Activated naive CD8-positive, alpha-beta T cell treated with anti-CD3 and anti-CD28 coated beads, Interleukin-2, amount 50 U/mL, for 24 hours (primary cell): ENCODE measurements at regions not wholly inside any gene's neighbourhood (a gene's known extent, or its start where the extent isn't known, plus 50 kb on each side); places are given as distances from the start of the nearest gene placed in this dataset.
"Not testable (repeated sequence)": the region's sequence is repeated elsewhere in the genome, so short reads cannot be mapped to it uniquely, and the experiment has no call there.

Experiments used
- ATAC-seq: fragments of 150-1000 bp; cut with Tn5 transposase; one replicate; pipeline ENCODE4 v1.10.0; 2021
- DNase-seq: peaks from one replicate; pipeline ENCODE4 v3.0.0; 2021
- H3K27ac Mint-ChIP-seq: one replicate; pipeline ENCODE4 v1.8.0; 2021; ENCODE audit warnings: mild to moderate bottlenecking, mixed read lengths
- H3K27me3 Mint-ChIP-seq: one replicate; pipeline ENCODE4 v1.8.0; 2021; ENCODE audit warnings: mixed read lengths
- H3K36me3 Mint-ChIP-seq: one replicate; pipeline ENCODE4 v1.8.0; 2021; ENCODE audit warnings: low read depth, mixed read lengths
- H3K4me1 Mint-ChIP-seq: one replicate; pipeline ENCODE4 v1.8.0; 2021; ENCODE audit warnings: mixed read lengths
- H3K4me3 Mint-ChIP-seq: one replicate; pipeline ENCODE4 v1.8.0; 2021; ENCODE audit warnings: mild to moderate bottlenecking, moderate library complexity, mixed read lengths
- H3K9me3 Mint-ChIP-seq: one replicate; pipeline ENCODE4 v1.8.0; 2021; ENCODE audit warnings: mixed read lengths

DNA sequence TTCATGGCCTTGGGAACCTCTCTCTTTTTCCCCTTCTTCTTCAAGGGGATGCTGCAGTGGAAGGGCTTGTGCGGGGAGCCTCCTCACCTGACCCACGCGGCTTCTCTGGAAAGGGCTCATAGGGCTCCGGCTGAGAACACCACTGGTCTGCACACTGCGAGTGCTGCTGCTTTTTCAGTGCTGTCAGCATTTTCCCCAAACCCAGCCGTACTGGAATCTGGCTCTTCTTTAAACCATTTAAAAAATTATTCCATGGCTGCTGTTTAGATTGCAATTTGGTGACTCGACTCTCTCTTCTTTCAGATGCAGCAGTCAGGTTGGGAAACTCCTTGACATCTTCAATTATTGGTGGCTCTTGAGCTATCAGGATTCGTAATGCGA is 272.6 kb upstream of the DSEL start:
- DNase-seq (no peak), ATAC-seq (no peak)
- Mint-ChIP-seq H3K27ac (no peak overlapping the region), H3K9me3 (no peaks in the 10 kb centered on the region), H3K4me3 (no peak overlapping the region), H3K4me1 (no peaks in the 10 kb centered on the region), H3K27me3 (peaks cover 2% of the 10 kb centered on the region), H3K36me3 (no peaks in the 10 kb centered on the region)

DNA sequence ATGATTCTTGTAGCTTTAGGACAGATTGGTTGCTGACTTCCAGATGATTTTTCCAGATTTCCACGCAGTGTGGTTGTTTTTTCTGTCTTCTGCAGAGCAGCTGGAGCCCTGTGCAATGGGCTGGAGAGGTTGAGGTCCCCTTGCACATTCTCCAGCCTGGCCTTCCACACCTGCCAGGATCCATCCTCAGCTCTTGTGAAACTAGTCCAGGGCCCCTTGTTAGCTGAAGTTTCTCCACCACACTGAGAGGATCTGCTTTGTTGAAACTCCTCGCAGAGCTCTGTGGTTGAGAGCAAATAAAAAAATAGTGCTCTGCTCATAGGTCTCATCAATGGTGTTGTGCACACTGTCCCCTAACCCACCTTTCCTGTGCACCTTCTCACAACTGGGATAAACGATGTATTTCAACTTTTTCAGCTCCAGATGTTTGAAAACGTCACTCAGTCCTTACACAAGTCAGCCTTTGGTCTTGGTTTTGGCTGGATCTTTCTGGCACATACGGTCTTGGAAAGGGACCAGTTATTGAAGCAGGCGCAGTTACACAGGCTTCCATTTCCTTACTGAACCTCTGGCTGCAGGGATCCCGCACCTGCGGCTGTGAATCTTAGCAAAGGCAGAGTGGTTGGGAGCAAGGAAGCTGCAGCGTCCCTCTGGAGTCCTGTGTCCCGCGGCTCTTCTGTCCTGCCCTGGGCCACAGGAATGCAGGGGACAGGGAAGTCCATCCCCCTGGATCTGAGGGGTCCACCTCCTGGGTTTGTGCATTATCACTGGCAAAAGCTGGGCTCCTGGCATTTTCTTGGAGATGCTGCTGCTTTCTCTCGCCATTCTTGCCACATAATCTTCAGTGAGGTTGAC is 272.0 kb upstream of the DSEL start:
- Mint-ChIP-seq H3K36me3 (no peaks in the 10 kb centered on the region), H3K27ac (no peak overlapping the region), H3K4me3 (no peak overlapping the region), H3K27me3 (peaks cover 4% of the 10 kb centered on the region), H3K9me3 (no peaks in the 10 kb centered on the region), H3K4me1 (peaks cover 3% of the 10 kb centered on the region)
- no peak for DNase-seq
- ATAC-seq, result no peak

DNA sequence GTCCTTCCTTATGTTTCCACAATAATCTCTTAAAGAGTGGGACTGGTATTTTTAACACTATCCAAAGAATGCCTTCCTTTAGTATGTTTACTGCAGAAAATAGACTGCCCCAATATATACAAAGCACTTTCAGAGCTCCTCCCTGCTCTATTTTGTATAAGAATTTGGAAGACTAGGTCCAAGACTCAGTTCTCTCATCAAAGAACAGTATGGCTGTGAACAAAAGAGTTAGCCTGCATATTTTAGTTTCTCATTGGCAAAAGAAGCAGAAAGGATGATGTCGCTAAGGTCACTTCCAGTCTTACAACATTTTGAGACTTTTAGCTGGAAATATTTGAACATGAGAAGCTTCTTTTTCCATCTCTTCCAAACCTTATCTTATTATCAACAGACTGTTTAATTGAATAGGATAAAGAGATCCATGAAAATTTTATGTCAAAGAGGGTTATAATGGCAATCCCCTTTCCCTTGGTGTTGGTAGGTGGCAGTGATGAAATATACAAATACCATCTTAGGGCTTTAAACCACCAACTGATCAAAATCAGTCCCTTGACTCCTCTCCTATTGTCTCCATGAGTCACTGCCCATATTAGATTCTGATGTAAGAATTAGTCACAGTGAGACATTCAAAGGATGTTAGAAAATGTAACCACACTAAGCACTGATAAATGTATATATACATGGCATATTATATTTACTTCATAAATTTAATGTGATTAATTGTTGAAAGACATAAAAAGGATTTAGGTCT is 266.9 kb upstream of the DSEL start:
- no peak overlapping the region for H3K27ac Mint-ChIP-seq
- peaks cover 4% of the 10 kb centered on the region for H3K27me3 Mint-ChIP-seq
- no peak overlapping the region for H3K4me3 Mint-ChIP-seq
- DNase-seq (no peak), ATAC-seq (peak; percentile 96)
- H3K9me3 Mint-ChIP-seq, result no peaks in the 10 kb centered on the region
- H3K4me1 Mint-ChIP-seq, result peaks cover 11% of the 10 kb centered on the region
- no peaks in the 10 kb centered on the region for H3K36me3 Mint-ChIP-seq

DNA sequence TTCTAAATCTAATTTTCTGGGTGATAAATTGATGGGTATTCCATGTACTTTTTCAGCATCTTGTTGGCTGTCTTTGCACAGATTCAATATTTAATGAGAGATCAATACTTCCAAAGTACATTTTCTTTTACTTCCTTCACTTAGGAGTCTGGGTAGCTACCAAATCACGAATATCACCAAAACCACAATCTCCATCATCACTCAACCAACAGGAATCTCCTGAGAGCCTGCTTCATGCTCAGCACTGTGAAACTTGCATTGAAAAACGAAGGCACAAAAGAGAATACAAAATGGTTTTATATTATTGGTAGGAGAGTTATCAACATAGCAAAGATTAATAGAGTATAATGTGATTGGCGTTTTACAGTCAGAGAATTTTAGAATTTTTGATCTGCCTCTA is 261.5 kb upstream of the DSEL start:
- H3K27me3 Mint-ChIP-seq, result no peaks in the 10 kb centered on the region
- H3K9me3 Mint-ChIP-seq, result no peaks in the 10 kb centered on the region
- H3K27ac Mint-ChIP-seq, result no peak overlapping the region
- no peak overlapping the region for H3K4me3 Mint-ChIP-seq
- no peak for ATAC-seq
- peaks cover 4% of the 10 kb centered on the region for H3K4me1 Mint-ChIP-seq
- DNase-seq, result no peak
- no peaks in the 10 kb centered on the region for H3K36me3 Mint-ChIP-seq

DNA sequence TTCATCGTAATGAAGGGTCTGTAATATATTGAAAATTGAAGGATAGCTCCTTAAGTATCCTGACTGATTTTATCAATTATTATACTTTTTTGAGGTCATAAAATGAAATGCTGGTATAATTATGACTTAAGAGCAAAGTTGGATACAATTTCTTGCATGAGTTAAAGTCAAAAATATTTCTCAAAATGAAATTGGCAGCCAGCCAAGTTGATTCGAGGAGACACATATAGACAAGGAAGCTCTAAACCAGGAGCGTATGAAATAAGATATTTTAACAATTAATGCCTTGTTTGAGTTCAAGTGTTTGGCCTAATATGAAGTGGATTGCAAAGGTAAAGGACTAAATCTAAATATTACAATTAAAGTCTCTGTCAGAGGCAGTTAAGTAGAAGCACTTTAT is 260.4 kb upstream of the DSEL start:
- Mint-ChIP-seq H3K36me3 (no peaks in the 10 kb centered on the region), H3K4me3 (no peak overlapping the region)

DNA sequence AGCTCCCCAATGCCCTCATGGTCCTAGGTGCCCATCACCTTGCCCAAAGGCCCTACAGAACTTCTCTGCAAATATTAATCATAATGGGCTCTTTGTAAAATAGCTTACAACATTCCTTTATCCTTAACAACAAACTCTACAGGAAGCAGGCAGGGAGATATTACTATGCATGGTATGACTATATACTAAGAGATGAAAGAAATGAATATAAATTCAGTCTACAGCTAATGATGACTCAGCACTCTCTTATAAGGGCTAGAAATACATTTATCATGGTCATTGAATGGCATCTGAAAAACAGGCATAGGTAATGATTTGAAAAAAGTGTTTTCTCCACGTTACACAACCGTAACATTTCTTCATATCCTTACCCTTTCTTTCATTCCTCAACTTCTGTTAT is 254.8 kb upstream of the DSEL start:
- Mint-ChIP-seq H3K27me3 (peaks cover 4% of the 10 kb centered on the region), H3K36me3 (no peaks in the 10 kb centered on the region), H3K4me3 (no peak overlapping the region), H3K4me1 (no peaks in the 10 kb centered on the region), H3K27ac (no peak overlapping the region), H3K9me3 (no peaks in the 10 kb centered on the region)
- no peak for ATAC-seq
- DNase-seq, result no peak

More for the DNA sequence above, 260.4 kb upstream of the DSEL start:
- ATAC-seq (no peak), DNase-seq (no peak)
- Mint-ChIP-seq H3K9me3 (no peaks in the 10 kb centered on the region), H3K27me3 (peaks cover 2% of the 10 kb centered on the region), H3K4me1 (peaks cover 4% of the 10 kb centered on the region), H3K27ac (no peak overlapping the region)

DNA sequence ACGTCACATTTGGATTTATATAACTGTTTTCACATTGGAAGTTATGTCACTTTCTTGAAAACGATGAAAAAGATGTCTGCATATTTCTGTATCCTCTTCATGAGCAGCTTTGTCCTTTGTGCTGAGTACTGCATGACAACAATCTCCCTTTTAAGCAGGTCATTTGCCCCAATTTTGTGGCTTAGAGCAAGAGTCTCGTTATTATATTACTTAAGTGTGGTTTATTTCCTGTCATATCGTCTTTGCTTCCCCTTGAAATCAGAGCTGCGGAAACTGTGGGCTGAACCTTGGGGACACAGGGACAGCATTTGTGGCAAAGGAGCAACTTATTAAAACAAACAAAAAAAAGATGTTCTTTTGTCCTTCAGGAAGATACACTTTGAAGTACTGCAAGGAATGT is 254.0 kb upstream of the DSEL start:
- H3K27ac Mint-ChIP-seq, result no peak overlapping the region
- DNase-seq, result no peak
- no peak for ATAC-seq

DNA sequence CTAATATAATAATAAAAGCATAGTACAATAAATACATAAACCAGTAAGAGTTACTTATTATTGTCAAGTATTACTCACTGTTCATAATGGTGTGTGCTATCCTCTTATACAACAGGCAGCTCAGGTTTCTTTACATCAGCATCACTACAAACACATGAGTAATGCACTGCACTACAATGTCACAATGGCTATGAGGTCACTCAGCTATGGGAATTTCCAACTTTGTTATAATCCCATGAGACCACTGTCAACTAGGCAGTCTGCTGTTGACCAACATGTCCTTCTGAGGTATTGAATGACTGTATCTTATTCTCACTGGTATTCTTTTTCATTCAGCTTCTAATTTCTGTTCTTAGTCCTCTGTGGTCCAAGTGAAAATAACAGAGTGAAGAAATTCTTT is 250.4 kb upstream of the DSEL start:
- ATAC-seq (no peak), DNase-seq (no peak)
- Mint-ChIP-seq H3K27me3 (peaks cover 2% of the 10 kb centered on the region), H3K4me1 (no peaks in the 10 kb centered on the region), H3K36me3 (no peaks in the 10 kb centered on the region), H3K27ac (no peak overlapping the region), H3K4me3 (no peak overlapping the region), H3K9me3 (no peaks in the 10 kb centered on the region)

More for the DNA sequence above, 254.0 kb upstream of the DSEL start:
- no peak overlapping the region for H3K4me3 Mint-ChIP-seq
- H3K27me3 Mint-ChIP-seq, result peaks cover 4% of the 10 kb centered on the region
- H3K9me3 Mint-ChIP-seq, result no peaks in the 10 kb centered on the region
- no peaks in the 10 kb centered on the region for H3K4me1 Mint-ChIP-seq
- no peaks in the 10 kb centered on the region for H3K36me3 Mint-ChIP-seq

DNA sequence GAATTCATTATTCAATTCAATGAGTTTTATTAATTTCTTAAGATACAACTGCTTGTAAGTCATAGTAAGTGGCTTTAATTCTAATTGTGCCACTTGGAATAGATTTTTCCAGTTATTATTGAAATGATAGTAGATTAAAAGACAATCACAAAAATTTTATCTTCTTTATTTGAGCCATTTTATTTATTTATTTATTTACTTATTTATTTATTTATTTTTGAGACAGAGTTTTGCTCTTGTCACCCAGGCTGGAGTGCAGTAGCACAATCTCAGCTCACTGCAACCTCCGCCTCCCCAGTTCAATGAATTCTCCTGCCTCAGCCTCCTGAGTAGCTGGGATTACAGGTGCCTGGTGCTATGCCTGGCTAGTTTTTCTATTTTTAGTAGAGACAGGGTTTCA is 235.7 kb upstream of the DSEL start:
- not testable (repeated sequence) for H3K9me3 Mint-ChIP-seq, H3K4me1 Mint-ChIP-seq, ATAC-seq, DNase-seq, H3K36me3 Mint-ChIP-seq, H3K4me3 Mint-ChIP-seq, H3K27ac Mint-ChIP-seq, H3K27me3 Mint-ChIP-seq

DNA sequence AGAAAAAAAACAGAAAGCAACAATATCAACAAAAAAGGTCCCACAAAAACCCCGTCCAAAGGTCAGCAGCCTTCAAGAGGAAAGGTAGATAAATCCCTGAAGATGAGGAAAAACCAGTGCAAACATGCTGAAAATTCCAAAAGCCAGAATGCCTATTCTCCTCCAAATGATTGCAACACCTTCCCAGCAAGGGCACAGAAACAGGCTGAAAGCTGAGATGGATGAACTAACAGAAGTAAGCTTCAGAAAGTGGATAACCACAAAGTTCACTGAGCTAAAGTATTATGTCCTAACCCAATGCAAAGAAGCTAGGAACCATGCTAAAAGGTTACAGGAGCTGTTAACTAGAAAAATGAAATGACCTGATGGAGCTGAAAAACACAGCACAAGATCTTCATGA is 226.4 kb upstream of the DSEL start:
- Mint-ChIP-seq H3K27ac (no peak overlapping the region), H3K4me3 (no peak overlapping the region), H3K4me1 (no peaks in the 10 kb centered on the region), H3K9me3 (peaks cover 31% of the 10 kb centered on the region), H3K36me3 (no peaks in the 10 kb centered on the region), H3K27me3 (no peaks in the 10 kb centered on the region)
- no peak for ATAC-seq
- DNase-seq, result no peak

DNA sequence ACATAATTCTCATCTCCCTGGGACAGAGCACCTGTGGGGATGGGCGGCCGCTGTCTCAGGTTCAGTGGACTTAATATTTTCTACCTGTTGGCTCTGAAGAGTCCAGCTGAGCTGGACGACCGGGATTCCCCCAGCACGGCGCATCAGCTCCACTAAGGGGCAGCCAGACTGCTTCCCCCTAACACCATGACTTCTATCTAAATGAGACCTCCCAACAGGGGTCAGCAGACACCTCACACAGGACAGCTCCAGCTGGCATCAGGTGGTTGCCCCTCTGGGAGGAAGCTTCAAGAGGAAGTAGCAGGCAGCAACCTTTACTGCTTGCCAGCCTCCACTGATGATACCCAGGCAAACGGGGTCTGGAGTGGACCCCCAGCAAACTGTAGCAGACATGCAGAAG is 226.0 kb upstream of the DSEL start:
- Mint-ChIP-seq H3K9me3 (peaks cover 30% of the 10 kb centered on the region), H3K4me1 (no peaks in the 10 kb centered on the region), H3K27ac (no peak overlapping the region), H3K36me3 (no peaks in the 10 kb centered on the region), H3K4me3 (no peak overlapping the region), H3K27me3 (no peaks in the 10 kb centered on the region)
- ATAC-seq, result no peak
- DNase-seq, result no peak

DNA sequence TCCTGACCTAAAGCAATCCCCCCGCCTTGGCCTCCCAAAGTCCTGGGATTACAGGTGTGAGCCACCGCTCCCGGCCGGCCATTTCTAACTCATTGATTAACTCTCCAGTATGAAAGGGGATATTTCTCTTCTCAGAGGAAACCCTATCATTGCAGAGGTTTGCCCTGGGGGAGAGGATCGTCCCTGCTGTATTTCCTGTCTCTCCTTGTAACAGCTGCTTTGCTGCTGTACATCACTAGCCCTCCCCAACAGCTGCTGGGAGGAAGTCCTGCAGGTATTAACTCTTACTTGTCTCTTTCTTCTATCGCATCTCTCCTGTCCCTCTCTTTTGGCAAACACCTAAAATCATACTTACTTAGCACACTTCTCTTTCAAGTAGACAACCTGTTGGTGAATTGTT is 219.0 kb upstream of the DSEL start:
- DNase-seq (no peak), ATAC-seq (no peak)
- no peaks in the 10 kb centered on the region for H3K4me1 Mint-ChIP-seq
- no peak overlapping the region for H3K27ac Mint-ChIP-seq
- no peaks in the 10 kb centered on the region for H3K36me3 Mint-ChIP-seq
- H3K4me3 Mint-ChIP-seq, result no peak overlapping the region
- no peaks in the 10 kb centered on the region for H3K9me3 Mint-ChIP-seq
- H3K27me3 Mint-ChIP-seq, result no peaks in the 10 kb centered on the region

DNA sequence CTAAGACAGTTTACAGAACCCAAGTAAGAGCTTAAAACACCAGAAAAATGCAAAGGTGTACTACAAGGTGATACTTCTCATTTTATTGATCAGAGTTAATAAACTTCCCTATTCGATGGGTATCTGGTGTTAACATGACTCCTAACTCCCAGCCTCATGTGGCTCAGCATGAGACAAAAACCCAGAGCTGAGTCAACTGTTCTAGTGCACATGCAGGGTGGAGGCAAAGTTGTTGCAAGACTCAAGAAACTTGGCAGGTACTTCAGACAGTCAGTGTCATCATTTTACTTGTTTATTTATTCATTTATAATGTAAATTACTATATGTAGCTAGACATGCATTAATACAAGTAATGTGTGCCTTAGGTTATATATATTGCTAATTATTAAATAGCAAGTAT is 216.6 kb upstream of the DSEL start:
- H3K4me1 Mint-ChIP-seq, result no peaks in the 10 kb centered on the region
- no peak overlapping the region for H3K4me3 Mint-ChIP-seq
- no peaks in the 10 kb centered on the region for H3K27me3 Mint-ChIP-seq
- H3K27ac Mint-ChIP-seq, result no peak overlapping the region
- DNase-seq, result no peak
- no peaks in the 10 kb centered on the region for H3K9me3 Mint-ChIP-seq
- no peaks in the 10 kb centered on the region for H3K36me3 Mint-ChIP-seq
- ATAC-seq, result no peak

DNA sequence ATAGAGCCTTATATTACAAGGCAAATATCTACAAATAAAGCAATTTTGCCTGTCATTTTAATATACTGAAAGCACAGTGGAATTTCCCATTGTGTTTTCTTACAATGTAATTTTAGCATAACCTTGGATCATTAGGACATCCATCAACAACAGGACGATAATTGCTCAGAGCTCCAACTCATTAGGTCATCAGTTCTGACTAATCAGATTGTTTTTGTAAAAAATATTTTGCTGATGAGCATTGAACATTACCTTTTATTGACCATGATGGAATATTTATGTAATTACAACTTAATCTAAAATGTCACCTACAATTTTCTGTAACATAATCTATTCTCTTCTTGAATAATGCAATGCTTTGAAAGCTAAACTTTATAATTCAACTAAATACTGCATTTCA is 215.3 kb upstream of the DSEL start:
- H3K4me1 Mint-ChIP-seq, result no peaks in the 10 kb centered on the region
- no peak for ATAC-seq
- no peaks in the 10 kb centered on the region for H3K9me3 Mint-ChIP-seq
- peaks cover 2% of the 10 kb centered on the region for H3K27me3 Mint-ChIP-seq
- no peaks in the 10 kb centered on the region for H3K36me3 Mint-ChIP-seq
- no peak for DNase-seq
- H3K27ac Mint-ChIP-seq, result no peak overlapping the region
- H3K4me3 Mint-ChIP-seq, result no peak overlapping the region

DNA sequence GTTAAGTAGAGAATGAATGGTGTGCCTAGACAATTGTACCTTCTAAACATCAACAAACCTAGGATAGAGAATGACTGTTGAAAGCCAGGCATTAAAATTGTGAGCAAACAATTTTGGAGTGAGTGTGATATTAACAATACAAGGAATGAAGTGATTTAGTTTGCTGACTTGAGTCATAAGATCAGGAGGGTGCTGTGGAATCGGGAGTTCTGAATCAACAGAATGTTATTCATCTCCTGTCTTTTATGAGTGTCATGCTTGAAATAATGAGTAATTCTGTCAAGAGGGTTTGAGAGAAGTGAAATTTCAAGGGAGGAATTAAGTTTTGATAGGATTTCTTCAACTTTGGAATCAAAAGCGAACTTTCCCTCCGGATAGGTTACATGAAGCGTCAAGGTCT is 214.4 kb upstream of the DSEL start:
- Mint-ChIP-seq H3K4me1 (no peaks in the 10 kb centered on the region), H3K4me3 (no peak overlapping the region), H3K27me3 (peaks cover 2% of the 10 kb centered on the region), H3K27ac (no peak overlapping the region), H3K9me3 (no peaks in the 10 kb centered on the region), H3K36me3 (no peaks in the 10 kb centered on the region)
- no peak for ATAC-seq
- DNase-seq, result no peak
